ENCODE measurements at regions not wholly inside any gene's neighbourhood (a gene's known extent, or its start where the extent isn't known, plus 50 kb on each side); places are given as distances from the start of the nearest gene placed in this dataset.

DNA sequence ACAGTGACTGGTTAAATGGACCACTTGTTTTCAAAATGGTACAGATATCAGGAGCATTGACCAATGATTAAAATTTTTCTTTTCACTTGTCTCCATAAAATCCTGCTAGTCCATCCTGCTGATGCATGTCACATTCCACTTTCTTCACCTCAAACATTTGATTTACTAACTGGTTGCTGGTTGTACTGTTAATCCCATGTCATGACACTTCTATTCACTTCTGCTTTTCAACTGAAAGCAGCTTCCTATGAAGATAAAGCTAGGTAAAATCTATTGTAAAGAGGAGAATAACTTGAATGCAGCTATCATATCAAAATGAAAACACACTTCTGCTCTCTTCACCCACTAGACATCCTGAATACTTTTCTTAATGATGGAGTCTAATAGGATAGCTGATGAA, 149.6 kb upstream of the OTX2 start:
- TF ChIP-seq TAF1 (IDR thresholded peaks at IDR 0.05; ENCODE audit: borderline replicate concordance, low read depth, low read length) (no peak), POLR2A (IDR thresholded peaks at IDR 0.05; ENCODE audit: low read depth, low read length) (no peak)

All from GM12892 (cell line).